H1 (cell line): ENCODE measurements at regions not wholly inside any gene's neighbourhood (a gene's known extent, or its start where the extent isn't known, plus 50 kb on each side); places are given as distances from the start of the nearest gene placed in this dataset.
A peak's percentile ranks its signal among the peaks of the same experiment; 100 is the strongest.

Source experiments
- CTCF ChIA-PET: fragments of 300-600 bp; sonication (Branson Sonifier 250); formaldehyde crosslinking; loops from one replicate; lab custom pipeline; 2021; ENCODE audit not compliant: partially characterized antibody; lab: Charles Lee
- POLR2A ChIA-PET: fragments of 300-600 bp; sonication (Branson Sonifier 250); formaldehyde crosslinking; loops from one replicate; lab custom pipeline; 2021; ENCODE audit warnings: inconsistent platforms; ENCODE audit not compliant: partially characterized antibody; lab: Charles Lee
- DNase-seq, 2 experiments: peaks; one replicate each; pipeline versions ENCODE4 v3.0.0 to v3.0.0-alpha.2; 2010 to 2022; ENCODE audit warnings: low spot score in 2 of 2, low read depth in 1 of 2, mixed read lengths in 1 of 2
- FAIRE-seq: peaks from 2 replicates; lab custom pipeline; 2011; peaks lifted over from hg19 to GRCh38; lab: Jason Lieb, UNC
- H2AFZ ChIP-seq: 2 replicates; pipeline ENCODE4 v1.8.1; 2012; ENCODE audit warnings: low read length, inconsistent platforms
- H2AK5ac ChIP-seq: 2 replicates; pipeline ENCODE4 v1.6.1; 2013; ENCODE audit warnings: low read depth, low read length
- H2BK120ac ChIP-seq: replicated peaks from 2 replicates; pipeline ENCODE3; 2013; ENCODE audit warnings: low read depth, low read length, inconsistent platforms
- H2BK12ac ChIP-seq: 2 replicates; pipeline ENCODE4 v1.6.1; 2013; ENCODE audit warnings: low read depth, low read length
- H2BK15ac ChIP-seq: 2 replicates; pipeline ENCODE4 v1.6.1; 2013; ENCODE audit warnings: low read length
- H2BK20ac ChIP-seq: 2 replicates; pipeline ENCODE4 v1.6.1; 2013; ENCODE audit warnings: low read length
- H2BK5ac ChIP-seq: 2 replicates; pipeline ENCODE4 v1.6.1; 2013; ENCODE audit warnings: low read depth, low read length
- H3K14ac ChIP-seq: 2 replicates; pipeline ENCODE4 v1.6.1; 2013; ENCODE audit warnings: inconsistent platforms; ENCODE audit not compliant: insufficient read length
- H3K18ac ChIP-seq: 2 replicates; pipeline ENCODE4 v1.6.1; 2013; ENCODE audit warnings: low read length; ENCODE audit errors: extremely low read depth
- H3K23ac ChIP-seq: 2 replicates; pipeline ENCODE4 v1.6.1; 2013; ENCODE audit warnings: inconsistent platforms; ENCODE audit not compliant: insufficient read length
- H3K23me2 ChIP-seq: 2 replicates; pipeline ENCODE4 v1.6.1; 2013; ENCODE audit warnings: low read depth, low read length
- H3K27ac ChIP-seq: 2 replicates; pipeline ENCODE4 v1.6.1; 2011; ENCODE audit warnings: low read depth, low read length, inconsistent platforms
- H3K27me3 ChIP-seq, 4 experiments: replicated peaks in 1 of 4; 1 replicate in 1 of 4; 2 replicates in 3 of 4; pipeline versions ENCODE4 v1.6.1 to v1.8.1; 2011 to 2013; ENCODE audit warnings: low read length in 3 of 4, mild to moderate bottlenecking in 3 of 4, inconsistent platforms in 2 of 4, mixed read lengths in 2 of 4, moderate library complexity in 1 of 4; ENCODE audit not compliant: control insufficient read depth in 3 of 4, insufficient read depth in 3 of 4; ENCODE audit errors: extremely low read depth in 1 of 4
- H3K36me3 ChIP-seq, 4 experiments: 2 replicates each; pipeline versions ENCODE4 v1.6.1 to v1.8.1; 2011 to 2013; ENCODE audit warnings: mild to moderate bottlenecking in 4 of 4, low read length in 3 of 4, moderate library complexity in 2 of 4, control low read depth in 1 of 4, inconsistent platforms in 1 of 4; ENCODE audit not compliant: insufficient read depth in 4 of 4, control insufficient read depth in 2 of 4
- H3K4ac ChIP-seq: replicated peaks from 2 replicates; pipeline ENCODE3; 2013; ENCODE audit warnings: low read length, low read depth, mixed read lengths, inconsistent platforms; ENCODE audit not compliant: insufficient read length
- H3K4me1 ChIP-seq, 4 experiments: replicated peaks in 1 of 4; 1 replicate in 1 of 4; 2 replicates in 3 of 4; pipeline versions ENCODE4 v1.6.1 to v1.8.1; 2011 to 2013; ENCODE audit warnings: low read length in 3 of 4, inconsistent platforms in 2 of 4, mixed read lengths in 1 of 4; ENCODE audit not compliant: insufficient read depth in 4 of 4, control insufficient read depth in 3 of 4
- H3K4me2 ChIP-seq, 2 experiments: 2 replicates each; pipeline versions ENCODE4 v1.6.1 to v1.8.1; 2011 to 2013; ENCODE audit warnings: low read depth in 2 of 2, low read length in 2 of 2, control low read depth in 1 of 2, inconsistent platforms in 1 of 2, mild to moderate bottlenecking in 1 of 2; ENCODE audit not compliant: insufficient read depth in 1 of 2
- H3K4me3 ChIP-seq, 4 experiments: fragments of 200-600, 300-600 bp in 1 of 4; sonication (generic), shearing (Covaris generic), sonication (Bioruptor Twin) in 1 of 4; 2 replicates each; pipeline versions ENCODE4 v1.5.1 to v1.8.1; 2011 to 2016; ENCODE audit warnings: low read length in 4 of 4, low read depth in 3 of 4, control low read depth in 2 of 4, inconsistent platforms in 2 of 4, mild to moderate bottlenecking in 2 of 4, mixed read lengths in 1 of 4, moderate library complexity in 1 of 4; ENCODE audit not compliant: insufficient read depth in 2 of 4; ENCODE audit errors: extremely low read depth in 1 of 4
- H3K56ac ChIP-seq: replicated peaks from 2 replicates; pipeline ENCODE3; 2013; ENCODE audit warnings: low read depth, mild to moderate bottlenecking, mixed read lengths, low read length, inconsistent platforms; ENCODE audit not compliant: insufficient read length
- H3K79me1 ChIP-seq: 2 replicates; pipeline ENCODE4 v1.6.1; 2013; ENCODE audit warnings: low read depth, low read length, control low read depth
- H3K79me2 ChIP-seq, 2 experiments: 2 replicates each; pipeline versions ENCODE4 v1.6.1 to v1.8.1; 2012 to 2013; ENCODE audit warnings: low read length in 2 of 2, mild to moderate bottlenecking in 2 of 2, inconsistent platforms in 1 of 2; ENCODE audit not compliant: insufficient read depth in 2 of 2, control insufficient read depth in 1 of 2
- H3K9ac ChIP-seq, 4 experiments: replicated peaks in 1 of 4; 1 replicate in 1 of 4; 2 replicates in 3 of 4; pipeline versions ENCODE4 v1.6.1 to v1.8.1; 2011 to 2013; ENCODE audit warnings: low read depth in 3 of 4, low read length in 3 of 4, control low read depth in 2 of 4, mild to moderate bottlenecking in 2 of 4, moderate library complexity in 2 of 4, inconsistent platforms in 1 of 4; ENCODE audit errors: extremely low read depth in 1 of 4
- H3K9me3 ChIP-seq, 2 experiments: 2 replicates each; pipeline versions ENCODE4 v1.6.1 to v1.8.1; 2012 to 2013; ENCODE audit warnings: mild to moderate bottlenecking in 2 of 2, moderate library complexity in 2 of 2, control low read depth in 1 of 2, inconsistent platforms in 1 of 2, low read depth in 1 of 2, low read length in 1 of 2, mixed read lengths in 1 of 2; ENCODE audit not compliant: insufficient read depth in 2 of 2
- H4K20me1 ChIP-seq, 2 experiments: replicated peaks in 1 of 2; 2 replicates each; pipeline versions ENCODE3 to v1.8.1; 2011 to 2013; ENCODE audit warnings: inconsistent platforms in 2 of 2, low read length in 2 of 2, mild to moderate bottlenecking in 1 of 2; ENCODE audit not compliant: insufficient read depth in 2 of 2, control insufficient read depth in 1 of 2
- H4K5ac ChIP-seq: 2 replicates; pipeline ENCODE4 v1.6.1; 2013; ENCODE audit warnings: low read length, low read depth, mixed read lengths, inconsistent platforms; ENCODE audit not compliant: insufficient read length
- H4K8ac ChIP-seq: 2 replicates; pipeline ENCODE4 v1.8.0; 2013; ENCODE audit warnings: mild to moderate bottlenecking, moderate library complexity, low read length, inconsistent platforms; ENCODE audit not compliant: insufficient read depth; ENCODE audit errors: extremely low read depth
- H4K91ac ChIP-seq: replicated peaks from 2 replicates; pipeline ENCODE3; 2013; ENCODE audit warnings: low read length, mixed read lengths, inconsistent platforms; ENCODE audit not compliant: insufficient read length
- RAD21 ChIP-seq, 2 experiments: IDR thresholded peaks in 1 of 2; conservative IDR thresholded peaks in 1 of 2; 2 replicates each; pipeline ENCODE4 v1.6.1; 2011; ENCODE audit warnings: low read depth in 2 of 2, low read length in 2 of 2, improper control_type of control experiment in 1 of 2, inconsistent platforms in 1 of 2, mild to moderate bottlenecking in 1 of 2, moderate library complexity in 1 of 2
- TAF1 ChIP-seq: IDR thresholded peaks from 2 replicates; pipeline ENCODE4 v1.6.1; 2011; ENCODE audit warnings: mild to moderate bottlenecking, low read depth, low read length
- WGBS, 2 experiments: shearing (Covaris generic) in 1 of 2; methylation state at CpG; one replicate each; pipeline versions ENCODE4 v1.1.6 to v1.1.7; 2013 to 2015; ENCODE audit warnings: low lambda C conversion rate in 2 of 2, mixed read lengths in 2 of 2, inconsistent platforms in 1 of 2, low coverage in 1 of 2, missing lambda C conversion rate in 1 of 2; ENCODE audit not compliant: insufficient replicate concordance in 2 of 2, insufficient coverage in 1 of 2, insufficient read length in 1 of 2; ENCODE audit errors: extremely low coverage in 1 of 2, missing lambda C conversion rate in 1 of 2; 5-methylcytosine and 5-hydroxymethylcytosine counted together
- TF ChIP-seq, protein P1 (sequence below), 3 experiments: IDR thresholded peaks; 1 replicate in 2 of 3; 2 replicates in 1 of 3; pipeline versions ENCODE4 v1.5.1 to v1.6.1; 2011; ENCODE audit warnings: low read length in 3 of 3, mild to moderate bottlenecking in 3 of 3, inconsistent platforms in 2 of 3, low read depth in 1 of 3, moderate library complexity in 1 of 3; ENCODE audit not compliant: insufficient read depth in 1 of 3; ENCODE audit errors: control extremely low read depth in 1 of 3

GRCh38 chr4:100682477-100683218, 164.8 kb upstream of the EMCN start:
- Histone ChIP-seq H3K9ac (no peak overlapping the region), H3K4ac (no peak overlapping the region), H4K8ac (no peak overlapping the region), H3K23ac (no peak overlapping the region), H2BK12ac (no peak overlapping the region), H3K56ac (no peak overlapping the region), H3K27me3 (no peaks in the 10 kb centered on the region), H4K5ac (no peak overlapping the region), H3K14ac (no peak overlapping the region), H2BK20ac (no peak overlapping the region), H3K79me2 (no peaks in the 10 kb centered on the region), H3K4me2 (no peak overlapping the region), H2AFZ (no peak overlapping the region), H3K27ac (no peak overlapping the region), H2BK120ac (no peak overlapping the region), H3K18ac (no peak overlapping the region), H3K23me2 (no peaks in the 10 kb centered on the region), H2AK5ac (no peak overlapping the region), H3K9me3 (no peaks in the 10 kb centered on the region), H2BK5ac (no peak overlapping the region), H3K4me3 (no peak overlapping the region), H3K79me1 (no peaks in the 10 kb centered on the region), H4K20me1 (no peaks in the 10 kb centered on the region), H3K4me1 (peaks cover 0 to 4% (median 0%) of the 10 kb centered on the region in 4 experiments; a peak in 1 of 7 replicates), H2BK15ac (no peak overlapping the region), H4K91ac (no peak overlapping the region), H3K36me3 (no peaks in the 10 kb centered on the region)
- ChIA-PET POLR2A (interaction anchor here (0.6 kb wide), 1 partner anchor 457 kb away, joined by 6 read pairs; no protein-coding TSS in a partner anchor), CTCF (interaction anchor here (0.6 to 1.4 kb wide), 5 partner anchors 59 to 394 kb away, joined by 3 to 4 read pairs (median 3); no protein-coding TSS in a partner anchor)
- FAIRE-seq (no peak), DNase-seq (no peak)
- 89% methylated on average over 12 of the region's 12 CpGs; no CpG with 5 or more reads in 1 of the 2 experiments for WGBS, 2 experiments
- TF ChIP-seq TAF1 (no peak), RAD21 (IDR thresholded peaks at IDR 0.05 in 1 of 2, conservative IDR thresholded peaks at IDR 0.05 in 1 of 2; ENCODE audit: low read depth in 2 of 2, low read length in 2 of 2) (0 out of 4 replicates have a peak, but pooled peaks of 1 of the 2 experiments have one; percentile 8)
- TF ChIP-seq, protein P1, sequence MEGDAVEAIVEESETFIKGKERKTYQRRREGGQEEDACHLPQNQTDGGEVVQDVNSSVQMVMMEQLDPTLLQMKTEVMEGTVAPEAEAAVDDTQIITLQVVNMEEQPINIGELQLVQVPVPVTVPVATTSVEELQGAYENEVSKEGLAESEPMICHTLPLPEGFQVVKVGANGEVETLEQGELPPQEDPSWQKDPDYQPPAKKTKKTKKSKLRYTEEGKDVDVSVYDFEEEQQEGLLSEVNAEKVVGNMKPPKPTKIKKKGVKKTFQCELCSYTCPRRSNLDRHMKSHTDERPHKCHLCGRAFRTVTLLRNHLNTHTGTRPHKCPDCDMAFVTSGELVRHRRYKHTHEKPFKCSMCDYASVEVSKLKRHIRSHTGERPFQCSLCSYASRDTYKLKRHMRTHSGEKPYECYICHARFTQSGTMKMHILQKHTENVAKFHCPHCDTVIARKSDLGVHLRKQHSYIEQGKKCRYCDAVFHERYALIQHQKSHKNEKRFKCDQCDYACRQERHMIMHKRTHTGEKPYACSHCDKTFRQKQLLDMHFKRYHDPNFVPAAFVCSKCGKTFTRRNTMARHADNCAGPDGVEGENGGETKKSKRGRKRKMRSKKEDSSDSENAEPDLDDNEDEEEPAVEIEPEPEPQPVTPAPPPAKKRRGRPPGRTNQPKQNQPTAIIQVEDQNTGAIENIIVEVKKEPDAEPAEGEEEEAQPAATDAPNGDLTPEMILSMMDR (IDR thresholded peaks at IDR 0.05; ENCODE audit: control extremely low read depth in 1 of 3, insufficient read depth in 1 of 3, low read depth in 1 of 3, low read length in 3 of 3) = peak in 1 of 3 experiments; percentile 10; a peak in 1 of 4 replicates
